ENCODE measurements at regions not wholly inside any gene's neighbourhood (a gene's known extent, or its start where the extent isn't known, plus 50 kb on each side); places are given as distances from the start of the nearest gene placed in this dataset.

DNA sequence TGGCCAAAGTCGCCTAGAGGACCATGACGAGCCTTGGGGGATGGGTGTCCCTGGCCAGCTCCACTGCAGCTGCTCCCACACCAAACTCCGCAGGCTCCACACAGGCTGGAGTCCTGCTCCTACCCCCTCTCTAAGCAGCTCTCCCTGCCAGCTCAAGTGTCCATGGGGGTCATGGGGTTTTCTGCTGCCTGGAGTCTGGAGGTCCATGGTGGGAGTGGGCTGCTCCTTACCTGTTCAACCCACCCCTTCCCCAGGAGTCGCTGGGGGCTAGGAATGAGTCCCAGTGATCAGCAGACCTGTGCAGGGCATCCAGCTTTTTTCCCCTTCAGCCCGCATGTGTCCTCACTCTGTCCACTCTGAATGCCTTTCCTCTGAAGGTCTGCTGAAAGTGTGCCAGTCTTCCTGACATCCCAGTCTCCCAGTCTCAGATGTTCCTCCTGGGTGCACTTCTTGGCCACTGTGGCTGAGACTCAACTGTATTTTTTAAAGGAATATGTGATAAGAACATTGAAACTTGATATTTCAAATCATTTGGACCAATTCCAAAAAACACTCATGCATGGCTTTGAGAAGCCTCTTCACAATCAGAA is 261.3 kb upstream of the ANKH start:
- TF ChIP-seq, protein P1, sequence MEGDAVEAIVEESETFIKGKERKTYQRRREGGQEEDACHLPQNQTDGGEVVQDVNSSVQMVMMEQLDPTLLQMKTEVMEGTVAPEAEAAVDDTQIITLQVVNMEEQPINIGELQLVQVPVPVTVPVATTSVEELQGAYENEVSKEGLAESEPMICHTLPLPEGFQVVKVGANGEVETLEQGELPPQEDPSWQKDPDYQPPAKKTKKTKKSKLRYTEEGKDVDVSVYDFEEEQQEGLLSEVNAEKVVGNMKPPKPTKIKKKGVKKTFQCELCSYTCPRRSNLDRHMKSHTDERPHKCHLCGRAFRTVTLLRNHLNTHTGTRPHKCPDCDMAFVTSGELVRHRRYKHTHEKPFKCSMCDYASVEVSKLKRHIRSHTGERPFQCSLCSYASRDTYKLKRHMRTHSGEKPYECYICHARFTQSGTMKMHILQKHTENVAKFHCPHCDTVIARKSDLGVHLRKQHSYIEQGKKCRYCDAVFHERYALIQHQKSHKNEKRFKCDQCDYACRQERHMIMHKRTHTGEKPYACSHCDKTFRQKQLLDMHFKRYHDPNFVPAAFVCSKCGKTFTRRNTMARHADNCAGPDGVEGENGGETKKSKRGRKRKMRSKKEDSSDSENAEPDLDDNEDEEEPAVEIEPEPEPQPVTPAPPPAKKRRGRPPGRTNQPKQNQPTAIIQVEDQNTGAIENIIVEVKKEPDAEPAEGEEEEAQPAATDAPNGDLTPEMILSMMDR (IDR thresholded peaks at IDR 0.05; ENCODE audit: insufficient read depth, low read depth, low read length): no peak
- no peak overlapping the region for H3K4me3 ChIP-seq (ENCODE audit: low read depth, low read length)
- no peak for DNase-seq (ENCODE audit: low read depth)

DNA sequence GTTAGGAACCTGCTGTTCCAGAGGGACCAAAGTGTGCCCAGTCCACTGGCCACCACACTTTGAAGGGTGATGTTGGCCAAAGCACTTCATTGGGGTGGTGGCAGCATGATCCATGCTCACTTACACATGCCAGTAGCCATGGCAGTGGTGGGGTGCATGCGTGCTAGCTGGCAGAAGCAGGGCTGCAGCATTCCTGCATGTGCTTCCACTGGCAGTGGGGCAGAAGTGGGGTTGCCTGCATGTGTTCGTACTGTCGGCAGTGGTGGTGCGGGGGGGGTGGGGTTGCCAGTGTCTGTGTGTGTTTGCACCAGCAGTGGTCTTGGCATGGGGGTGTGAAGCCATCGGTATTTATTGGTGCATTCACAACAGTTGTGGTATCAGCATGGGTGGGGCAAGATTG is 260.3 kb upstream of the ANKH start:
- H3K4me3 ChIP-seq (ENCODE audit: low read depth, low read length): no peak overlapping the region
- TF ChIP-seq, protein P1 (IDR thresholded peaks at IDR 0.05; ENCODE audit: insufficient read depth, low read depth, low read length): no peak
- DNase-seq (ENCODE audit: low read depth): no peak

DNA sequence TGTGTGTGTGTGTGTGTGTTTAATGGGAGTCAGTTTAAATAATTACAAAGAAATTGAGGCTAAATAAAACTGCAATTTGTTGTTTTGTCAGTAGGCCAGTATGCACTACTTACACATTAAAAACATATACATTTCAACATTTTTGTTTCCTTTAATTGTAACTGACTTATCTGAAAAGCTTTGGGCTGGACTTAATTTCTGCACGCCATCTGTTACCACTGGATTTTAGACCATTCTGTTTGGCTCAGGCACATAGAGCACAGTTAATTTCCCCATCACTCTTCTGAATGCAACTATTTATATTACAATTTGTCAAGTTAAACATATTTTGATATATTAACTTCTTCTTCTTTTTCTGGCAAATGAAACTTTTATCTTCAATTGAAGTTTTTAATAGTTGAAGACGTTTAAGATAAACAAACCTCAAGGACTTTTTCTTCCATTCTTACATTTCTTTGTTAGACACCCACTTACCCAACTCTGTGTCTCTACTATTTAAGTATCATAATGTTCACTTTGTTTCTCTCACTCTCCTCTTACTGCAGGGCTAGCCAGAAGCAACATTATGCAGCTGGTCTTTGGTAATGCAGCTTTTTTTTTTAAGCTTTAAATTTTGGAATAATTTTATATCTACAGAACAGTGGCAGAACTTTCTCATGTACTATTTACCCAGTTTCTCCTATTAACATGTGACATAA is 253.4 kb upstream of the ANKH start:
- DNase-seq (ENCODE audit: low read depth): no peak
- TF ChIP-seq, protein P1 (IDR thresholded peaks at IDR 0.05; ENCODE audit: insufficient read depth, low read depth, low read length): no peak
- H3K4me3 ChIP-seq (ENCODE audit: low read depth, low read length): no peak overlapping the region

DNA sequence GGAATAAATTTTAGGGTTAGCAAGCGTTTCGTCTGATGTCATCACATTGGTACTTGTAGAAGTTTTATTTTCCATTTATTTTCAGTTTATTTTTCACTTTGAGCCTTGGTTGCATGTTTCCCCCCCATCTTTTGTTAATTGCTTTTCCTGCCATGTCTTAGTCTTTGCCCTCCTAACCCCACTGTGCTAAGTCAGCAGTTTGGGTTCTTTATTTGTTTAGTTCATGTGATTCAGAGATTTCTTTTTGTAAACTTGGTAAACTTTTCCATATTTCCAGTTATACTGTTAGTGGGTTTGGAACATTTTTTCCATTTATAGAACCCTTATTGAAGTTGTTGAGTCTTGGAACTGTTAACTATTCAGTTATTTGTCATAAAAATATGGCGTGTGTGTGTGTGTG is 252.9 kb upstream of the ANKH start:
- H3K4me3 ChIP-seq (ENCODE audit: low read depth, low read length): no peak overlapping the region
- TF ChIP-seq, protein P1 (IDR thresholded peaks at IDR 0.05; ENCODE audit: insufficient read depth, low read depth, low read length): no peak
- DNase-seq (ENCODE audit: low read depth): no peak

DNA sequence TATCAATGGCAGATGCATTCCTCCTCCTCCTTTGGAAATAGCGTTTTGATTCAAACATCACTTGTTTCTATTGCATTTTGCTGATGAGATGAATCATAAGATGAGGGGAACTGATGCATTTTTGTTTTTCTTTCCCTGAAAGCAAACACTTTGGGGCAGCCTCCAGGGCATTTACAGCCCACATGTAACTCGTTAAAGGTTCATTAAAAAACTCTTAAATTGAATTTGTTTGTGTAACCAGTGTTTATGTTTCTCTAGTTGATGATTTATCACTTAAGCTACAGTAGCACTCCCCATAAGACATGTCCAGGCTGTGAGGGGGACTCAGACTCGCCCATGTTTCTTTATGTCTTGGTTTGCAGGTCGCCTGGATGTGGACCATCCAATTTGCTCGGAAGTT is 246.1 kb upstream of the ANKH start:
- DNase-seq (ENCODE audit: low read depth): peak; percentile 82
- TF ChIP-seq, protein P1 (IDR thresholded peaks at IDR 0.05; ENCODE audit: insufficient read depth, low read depth, low read length): no peak

DNA sequence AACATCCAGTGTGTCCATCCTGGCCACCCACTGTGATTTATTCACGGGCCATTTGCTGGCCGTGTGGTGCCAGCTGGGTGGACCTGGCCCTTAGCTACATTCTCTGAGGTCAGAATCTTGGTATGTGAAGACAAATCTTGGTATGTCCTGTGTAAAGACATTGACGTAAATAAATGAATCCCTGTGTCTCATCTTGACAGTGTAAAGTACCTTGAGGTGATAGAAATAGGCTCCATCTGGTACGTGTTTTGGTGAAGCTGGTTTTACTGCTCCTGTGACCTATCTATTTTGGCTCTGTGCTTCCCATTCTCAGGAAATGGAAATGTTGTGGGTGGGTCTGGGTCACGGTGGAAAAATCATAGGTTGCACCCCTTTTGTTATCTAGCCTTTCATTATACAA is 245.4 kb upstream of the ANKH start:
- TF ChIP-seq, protein P1 (IDR thresholded peaks at IDR 0.05; ENCODE audit: insufficient read depth, low read depth, low read length): no peak
- H3K4me3 ChIP-seq (ENCODE audit: low read depth, low read length): no peak overlapping the region
- DNase-seq (ENCODE audit: low read depth): peak; percentile 85

More for the DNA sequence above, 246.1 kb upstream of the ANKH start:
- no peak overlapping the region for H3K4me3 ChIP-seq (ENCODE audit: low read depth, low read length)

All from fibroblast of villous mesenchyme (primary cell).